H7 (cell line): ENCODE measurements at regions not wholly inside any gene's neighbourhood (a gene's known extent, or its start where the extent isn't known, plus 50 kb on each side); places are given as distances from the start of the nearest gene placed in this dataset.

Experiments used
- DNase-seq: peaks from one replicate; pipeline ENCODE4 v3.0.0; 2012
- H3K27me3 ChIP-seq: 2 replicates; pipeline ENCODE4 v1.6.0; 2011; ENCODE audit warnings: mild to moderate bottlenecking, low read length; ENCODE audit not compliant: control insufficient read depth, insufficient read depth
- H3K36me3 ChIP-seq: replicated peaks from 2 replicates; pipeline ENCODE4 v1.5.1; 2011; ENCODE audit warnings: low read length; ENCODE audit not compliant: control insufficient read depth, insufficient read depth
- H3K4me3 ChIP-seq: 2 replicates; pipeline ENCODE4 v1.5.1; 2011; ENCODE audit warnings: low read depth, mild to moderate bottlenecking, control low read depth, low read length, moderate library complexity; ENCODE audit not compliant: insufficient read depth

- H3K36me3 ChIP-seq: no peaks in the 10 kb centered on the region
- no peak overlapping the region for H3K4me3 ChIP-seq
- no peak for DNase-seq
- no peaks in the 10 kb centered on the region for H3K27me3 ChIP-seq
These were observed 217.8 kb upstream of the PMFBP1 start for GRCh38 chr16:72389791-72390190.

- DNase-seq: no peak
- H3K27me3 ChIP-seq: no peaks in the 10 kb centered on the region
- no peak overlapping the region for H3K4me3 ChIP-seq
- H3K36me3 ChIP-seq: no peaks in the 10 kb centered on the region
These were observed 216.1 kb upstream of the PMFBP1 start for GRCh38 chr16:72388007-72388406.

DNA sequence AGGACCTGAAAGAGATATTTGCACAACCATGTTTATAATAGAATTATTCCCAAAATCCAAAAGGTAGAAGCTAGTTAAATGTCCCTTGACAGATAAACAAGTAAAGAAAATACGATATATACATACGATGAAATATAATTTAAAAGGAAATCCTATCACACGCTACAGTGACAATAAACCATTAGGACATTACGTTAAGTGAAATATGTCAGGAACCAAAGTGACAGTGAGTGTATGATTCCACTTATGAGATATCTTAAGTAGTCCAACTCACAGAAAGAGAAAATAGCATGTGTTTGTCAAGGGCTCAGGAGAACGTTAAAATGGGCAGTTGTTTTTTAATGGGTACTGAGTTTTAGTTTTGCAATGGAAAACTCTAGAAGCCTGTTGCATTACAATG is 212.7 kb upstream of the PMFBP1 start:
- DNase-seq: no peak
- Histone ChIP-seq H3K27me3 (no peaks in the 10 kb centered on the region), H3K4me3 (no peak overlapping the region), H3K36me3 (no peaks in the 10 kb centered on the region)

GRCh38 chr16:72380283-72380682 is 208.3 kb upstream of the PMFBP1 start:
- no peak for DNase-seq
- H3K36me3 ChIP-seq: no peaks in the 10 kb centered on the region
- no peaks in the 10 kb centered on the region for H3K27me3 ChIP-seq
- no peak overlapping the region for H3K4me3 ChIP-seq

GRCh38 chr16:72373201-72373600 is 201.2 kb upstream of the PMFBP1 start:
- no peak overlapping the region for H3K4me3 ChIP-seq
- H3K27me3 ChIP-seq: no peaks in the 10 kb centered on the region
- DNase-seq: no peak
- no peaks in the 10 kb centered on the region for H3K36me3 ChIP-seq

- Histone ChIP-seq H3K27me3 (no peaks in the 10 kb centered on the region), H3K36me3 (no peaks in the 10 kb centered on the region), H3K4me3 (no peak overlapping the region)
- DNase-seq: no peak
These were observed 200.4 kb upstream of the PMFBP1 start for GRCh38 chr16:72372087-72373045.

DNA sequence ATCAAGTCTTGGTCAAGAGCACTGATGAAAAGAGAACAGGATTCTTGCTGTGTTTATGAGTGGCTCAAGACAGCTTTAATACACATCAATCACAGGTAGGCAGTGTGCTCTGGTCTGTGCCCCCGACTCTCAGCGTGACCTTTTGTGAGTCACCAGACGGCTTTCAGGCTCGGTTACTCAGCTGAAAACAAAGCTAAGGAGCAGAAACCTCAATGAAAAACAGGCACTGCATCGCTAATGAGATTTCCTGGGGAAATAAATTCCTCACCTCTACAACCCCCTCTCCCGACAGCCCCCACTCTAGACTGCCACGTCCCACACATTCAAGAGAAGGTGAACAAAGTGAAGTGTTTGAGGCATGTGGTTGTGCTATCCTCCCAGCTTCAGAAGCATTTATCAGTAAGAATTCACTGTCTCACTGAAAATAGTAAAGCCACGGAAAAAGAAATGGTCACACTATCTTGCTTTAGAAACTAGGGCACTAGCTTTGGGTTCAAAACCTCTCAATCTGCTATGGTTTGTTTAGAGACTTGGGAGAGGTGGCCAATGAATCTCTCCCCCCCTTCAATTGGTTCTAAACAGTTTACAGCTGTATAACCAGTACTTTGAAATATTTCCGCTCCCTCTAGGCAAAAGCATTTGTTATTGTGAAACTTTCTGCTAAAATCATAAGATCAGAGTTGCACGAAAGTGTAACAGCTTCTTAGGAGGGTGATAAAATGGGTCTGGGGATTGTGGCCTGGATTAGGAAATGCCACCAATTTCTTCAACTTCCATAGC is 199.5 kb upstream of the PMFBP1 start:
- Histone ChIP-seq H3K27me3 (no peaks in the 10 kb centered on the region), H3K4me3 (no peak overlapping the region), H3K36me3 (no peaks in the 10 kb centered on the region)
- peak; percentile 9 for DNase-seq

DNA sequence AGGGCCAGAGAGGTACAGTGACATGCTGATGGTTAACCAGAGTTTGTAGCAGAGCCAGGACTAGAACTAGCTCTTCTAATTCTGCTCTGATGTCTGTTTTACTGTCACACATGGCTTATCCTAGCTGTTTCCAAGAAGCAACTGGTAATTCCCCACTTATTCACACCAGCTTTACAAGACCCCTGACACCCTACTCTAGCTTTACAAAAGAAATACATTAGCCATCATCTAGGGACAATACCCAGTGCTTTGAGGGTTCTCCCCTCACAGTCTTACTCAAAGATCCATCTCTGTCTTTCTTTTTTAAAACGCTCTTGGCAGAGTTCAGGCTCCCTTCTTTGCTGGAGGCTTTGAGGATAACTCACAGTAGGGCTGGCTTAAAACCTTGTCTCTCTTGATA is 197.3 kb upstream of the PMFBP1 start:
- no peak for DNase-seq
- Histone ChIP-seq H3K27me3 (no peaks in the 10 kb centered on the region), H3K4me3 (no peak overlapping the region), H3K36me3 (no peaks in the 10 kb centered on the region)

DNA sequence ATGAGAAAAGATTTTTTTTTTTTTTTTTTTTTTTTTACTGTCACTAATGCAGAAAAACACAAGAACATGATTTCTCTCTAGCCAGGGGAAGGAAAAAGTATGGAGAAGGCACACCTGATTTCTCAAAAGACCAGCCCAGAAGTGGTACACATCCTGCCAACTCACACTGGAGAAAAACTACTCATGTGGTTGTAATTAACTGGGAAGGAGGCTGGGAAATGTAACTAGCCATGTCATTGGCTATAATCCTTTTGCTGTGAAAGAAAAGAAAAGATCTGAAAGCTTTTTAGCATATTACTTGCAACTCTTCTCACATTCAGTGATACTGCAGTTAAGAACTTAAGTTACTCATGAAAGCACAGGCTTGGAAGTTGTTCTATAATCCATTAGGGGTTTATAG is 195.9 kb upstream of the PMFBP1 start:
- no peak for DNase-seq
- Histone ChIP-seq H3K36me3 (no peaks in the 10 kb centered on the region), H3K27me3 (no peaks in the 10 kb centered on the region), H3K4me3 (no peak overlapping the region)

GRCh38 chr16:72362973-72363372 is 191.0 kb upstream of the PMFBP1 start:
- Histone ChIP-seq H3K36me3 (no peaks in the 10 kb centered on the region), H3K27me3 (no peaks in the 10 kb centered on the region), H3K4me3 (no peak overlapping the region)
- DNase-seq: no peak

- Histone ChIP-seq H3K4me3 (no peak overlapping the region), H3K27me3 (no peaks in the 10 kb centered on the region), H3K36me3 (no peaks in the 10 kb centered on the region)
- DNase-seq: no peak
These were observed 190.5 kb upstream of the PMFBP1 start for GRCh38 chr16:72362476-72362875.

DNA sequence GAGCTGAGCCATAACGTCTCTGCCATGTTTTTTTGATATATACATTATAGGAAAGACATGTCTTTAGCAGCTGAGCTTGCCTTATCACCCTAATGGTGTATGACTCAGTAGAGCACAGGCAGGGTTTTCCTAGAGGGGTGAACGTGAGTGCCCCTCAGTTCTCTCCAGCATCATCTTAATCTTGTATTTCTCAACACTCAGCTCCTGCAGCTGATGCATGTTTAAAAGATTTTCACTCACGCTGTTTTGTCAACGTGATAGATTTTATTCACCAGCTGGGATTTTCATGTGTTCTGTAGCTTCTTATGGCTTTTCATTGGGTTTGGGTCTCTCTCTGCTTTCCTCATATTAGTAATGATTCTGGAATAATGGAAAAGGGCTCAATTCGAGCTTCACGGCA is 186.0 kb upstream of the PMFBP1 start:
- no peak for DNase-seq
- no peaks in the 10 kb centered on the region for H3K36me3 ChIP-seq
- H3K4me3 ChIP-seq: no peak overlapping the region
- no peaks in the 10 kb centered on the region for H3K27me3 ChIP-seq

DNA sequence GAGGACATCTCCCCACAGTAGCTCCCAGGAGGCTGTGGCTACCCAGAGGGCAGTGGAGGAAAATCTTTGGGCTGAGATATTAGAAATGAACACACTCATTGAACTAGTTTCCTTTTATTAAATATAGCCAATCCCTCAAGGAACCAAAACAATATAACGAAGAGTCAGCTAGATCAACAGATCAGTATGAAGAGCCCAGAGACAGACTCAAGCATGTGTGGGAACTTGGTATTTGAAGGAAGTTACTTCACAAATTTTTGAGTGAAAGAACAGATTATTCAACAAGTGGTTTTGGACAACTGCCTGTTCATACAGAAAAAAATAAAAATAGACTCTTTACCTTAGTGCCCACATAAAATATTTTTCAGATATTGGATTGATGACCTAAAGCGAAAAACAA is 183.6 kb upstream of the PMFBP1 start:
- Histone ChIP-seq H3K27me3 (no peaks in the 10 kb centered on the region), H3K36me3 (no peaks in the 10 kb centered on the region), H3K4me3 (no peak overlapping the region)
- DNase-seq: no peak

DNA sequence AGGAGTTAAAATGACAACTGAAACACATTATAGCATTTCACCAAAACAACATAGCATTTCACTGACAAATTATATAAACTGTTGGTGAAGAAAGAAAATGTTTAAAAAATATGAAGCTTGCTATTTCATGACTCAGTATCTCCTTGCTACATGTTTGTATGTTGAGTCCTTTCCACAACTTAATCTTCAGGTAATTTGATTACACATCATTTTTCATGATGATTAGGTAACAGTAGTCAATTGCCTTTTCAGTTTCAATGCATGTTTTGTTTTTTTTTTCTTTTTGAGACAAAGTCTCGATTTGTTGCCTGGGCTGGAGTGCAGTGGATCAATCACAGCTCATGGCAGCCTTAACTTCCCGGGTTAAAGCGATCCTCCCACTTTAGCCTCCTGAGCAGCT is 177.8 kb upstream of the PMFBP1 start:
- no peaks in the 10 kb centered on the region for H3K36me3 ChIP-seq
- no peak for DNase-seq
- no peaks in the 10 kb centered on the region for H3K27me3 ChIP-seq
- H3K4me3 ChIP-seq: no peak overlapping the region

DNA sequence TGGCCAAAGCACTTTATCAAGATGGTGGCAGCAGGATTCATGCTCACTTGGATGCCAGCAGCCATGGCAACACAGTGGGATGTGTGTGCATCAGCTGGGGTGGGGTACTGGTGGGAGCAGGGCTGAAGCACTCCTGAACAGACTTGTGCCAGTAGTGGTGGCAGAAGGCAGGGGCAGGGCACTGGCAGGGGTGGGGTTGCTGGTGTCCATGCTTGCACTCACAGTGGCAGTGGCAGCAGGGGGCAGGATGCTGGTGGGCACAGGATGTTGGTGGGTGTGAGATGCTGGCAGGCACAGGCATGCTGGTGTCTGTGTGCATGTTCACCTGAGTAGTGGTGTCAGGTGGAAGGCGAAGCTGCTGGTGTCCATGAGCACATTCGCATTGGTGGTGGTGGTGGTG is 161.0 kb upstream of the PMFBP1 start:
- no peaks in the 10 kb centered on the region for H3K36me3 ChIP-seq
- DNase-seq: no peak
- H3K27me3 ChIP-seq: no peaks in the 10 kb centered on the region
- H3K4me3 ChIP-seq: no peak overlapping the region
